Neural cell (in vitro differentiated cells): ENCODE measurements at regions not wholly inside any gene's neighbourhood (a gene's known extent, or its start where the extent isn't known, plus 50 kb on each side); places are given as distances from the start of the nearest gene placed in this dataset.
"Not testable (repeated sequence)": the region's sequence is repeated elsewhere in the genome, so short reads cannot be mapped to it uniquely, and the experiment has no call there.

Experiments
- EZH2 ChIP-seq: fragments of 200-600, 300-800 bp; shearing (Covaris generic), sonication (generic); IDR thresholded peaks from 2 replicates; pipeline ENCODE4 v1.6.1; 2014; ENCODE audit warnings: antibody characterized with exemption, low read length, borderline replicate concordance, mild to moderate bottlenecking; ENCODE audit not compliant: insufficient read depth, poor library complexity, severe bottlenecking
- RAD21 ChIP-seq: fragments of 450-650 bp; conservative IDR thresholded peaks from 2 replicates; pipeline ENCODE4 v1.6.1; 2014; ENCODE audit warnings: antibody characterized with exemption, mild to moderate bottlenecking, moderate library complexity
- SMC3 ChIP-seq: fragments of 450-650 bp; conservative IDR thresholded peaks from 2 replicates; pipeline ENCODE4 v1.6.1; 2014; ENCODE audit warnings: antibody characterized with exemption, mild to moderate bottlenecking, moderate library complexity; ENCODE audit not compliant: poor library complexity
- TF ChIP-seq, protein P1 (sequence below): fragments of 450-650 bp; IDR thresholded peaks from 2 replicates; pipeline ENCODE4 v1.5.1; 2014; ENCODE audit warnings: antibody characterized with exemption, mild to moderate bottlenecking, moderate library complexity; ENCODE audit not compliant: poor library complexity, severe bottlenecking
- TF ChIP-seq, protein P2 (sequence below): IDR thresholded peaks from 2 replicates; pipeline ENCODE4 v1.6.1; 2012; ENCODE audit warnings: borderline replicate concordance

DNA sequence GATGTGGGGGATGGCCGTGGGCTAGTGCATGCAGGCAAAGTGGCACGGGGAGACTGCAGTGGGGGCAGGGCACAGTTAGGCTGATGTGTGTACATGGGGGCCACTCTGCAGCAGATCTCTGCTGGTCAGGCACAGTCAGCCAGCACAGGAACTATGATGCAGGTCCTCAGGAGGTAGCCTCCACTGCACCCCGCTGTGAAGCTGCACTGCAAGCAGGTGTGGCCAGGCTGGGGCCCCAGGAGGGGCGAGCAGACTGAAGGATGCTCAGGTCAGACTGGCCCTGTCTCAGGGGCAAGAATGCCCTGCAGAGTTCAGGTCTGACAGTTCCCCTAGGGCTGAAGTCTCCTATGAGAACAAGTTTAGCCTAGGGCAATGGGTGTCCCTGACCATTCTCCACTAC lies 273.8 kb upstream of the FAM240B start:
- TF ChIP-seq RAD21, SMC3, EZH2: not testable (repeated sequence)
- TF ChIP-seq, protein P1, sequence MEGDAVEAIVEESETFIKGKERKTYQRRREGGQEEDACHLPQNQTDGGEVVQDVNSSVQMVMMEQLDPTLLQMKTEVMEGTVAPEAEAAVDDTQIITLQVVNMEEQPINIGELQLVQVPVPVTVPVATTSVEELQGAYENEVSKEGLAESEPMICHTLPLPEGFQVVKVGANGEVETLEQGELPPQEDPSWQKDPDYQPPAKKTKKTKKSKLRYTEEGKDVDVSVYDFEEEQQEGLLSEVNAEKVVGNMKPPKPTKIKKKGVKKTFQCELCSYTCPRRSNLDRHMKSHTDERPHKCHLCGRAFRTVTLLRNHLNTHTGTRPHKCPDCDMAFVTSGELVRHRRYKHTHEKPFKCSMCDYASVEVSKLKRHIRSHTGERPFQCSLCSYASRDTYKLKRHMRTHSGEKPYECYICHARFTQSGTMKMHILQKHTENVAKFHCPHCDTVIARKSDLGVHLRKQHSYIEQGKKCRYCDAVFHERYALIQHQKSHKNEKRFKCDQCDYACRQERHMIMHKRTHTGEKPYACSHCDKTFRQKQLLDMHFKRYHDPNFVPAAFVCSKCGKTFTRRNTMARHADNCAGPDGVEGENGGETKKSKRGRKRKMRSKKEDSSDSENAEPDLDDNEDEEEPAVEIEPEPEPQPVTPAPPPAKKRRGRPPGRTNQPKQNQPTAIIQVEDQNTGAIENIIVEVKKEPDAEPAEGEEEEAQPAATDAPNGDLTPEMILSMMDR: not testable (repeated sequence)
- TF ChIP-seq, protein P2, sequence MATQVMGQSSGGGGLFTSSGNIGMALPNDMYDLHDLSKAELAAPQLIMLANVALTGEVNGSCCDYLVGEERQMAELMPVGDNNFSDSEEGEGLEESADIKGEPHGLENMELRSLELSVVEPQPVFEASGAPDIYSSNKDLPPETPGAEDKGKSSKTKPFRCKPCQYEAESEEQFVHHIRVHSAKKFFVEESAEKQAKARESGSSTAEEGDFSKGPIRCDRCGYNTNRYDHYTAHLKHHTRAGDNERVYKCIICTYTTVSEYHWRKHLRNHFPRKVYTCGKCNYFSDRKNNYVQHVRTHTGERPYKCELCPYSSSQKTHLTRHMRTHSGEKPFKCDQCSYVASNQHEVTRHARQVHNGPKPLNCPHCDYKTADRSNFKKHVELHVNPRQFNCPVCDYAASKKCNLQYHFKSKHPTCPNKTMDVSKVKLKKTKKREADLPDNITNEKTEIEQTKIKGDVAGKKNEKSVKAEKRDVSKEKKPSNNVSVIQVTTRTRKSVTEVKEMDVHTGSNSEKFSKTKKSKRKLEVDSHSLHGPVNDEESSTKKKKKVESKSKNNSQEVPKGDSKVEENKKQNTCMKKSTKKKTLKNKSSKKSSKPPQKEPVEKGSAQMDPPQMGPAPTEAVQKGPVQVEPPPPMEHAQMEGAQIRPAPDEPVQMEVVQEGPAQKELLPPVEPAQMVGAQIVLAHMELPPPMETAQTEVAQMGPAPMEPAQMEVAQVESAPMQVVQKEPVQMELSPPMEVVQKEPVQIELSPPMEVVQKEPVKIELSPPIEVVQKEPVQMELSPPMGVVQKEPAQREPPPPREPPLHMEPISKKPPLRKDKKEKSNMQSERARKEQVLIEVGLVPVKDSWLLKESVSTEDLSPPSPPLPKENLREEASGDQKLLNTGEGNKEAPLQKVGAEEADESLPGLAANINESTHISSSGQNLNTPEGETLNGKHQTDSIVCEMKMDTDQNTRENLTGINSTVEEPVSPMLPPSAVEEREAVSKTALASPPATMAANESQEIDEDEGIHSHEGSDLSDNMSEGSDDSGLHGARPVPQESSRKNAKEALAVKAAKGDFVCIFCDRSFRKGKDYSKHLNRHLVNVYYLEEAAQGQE: not testable (repeated sequence)
